HepG2 (cell line): ENCODE measurements at regions not wholly inside any gene's neighbourhood (a gene's known extent, or its start where the extent isn't known, plus 50 kb on each side); places are given as distances from the start of the nearest gene placed in this dataset.
A peak's percentile ranks its signal among the peaks of the same experiment; 100 is the strongest.

Experiments used
- ATAC-seq: fragments of 200-7000 bp; cut with Tn5 transposase; 3 replicates; pipeline ENCODE4 v1.9.1; 2020; ENCODE audit warnings: mild to moderate bottlenecking, moderate library complexity
- BruUV-seq: library from RNA; stranded (reverse); fragments of 400-500 nt; replicated peaks from 2 replicates; lab custom pipeline; 2021; lab: Mats Ljungman, UMichigan
- CTCF ChIA-PET: fragments of 300-600 bp; formaldehyde crosslinking; extraction: SDS; loops from one replicate; lab custom pipeline; 2021; ENCODE audit warnings: low total read pairs, inconsistent platforms, low intra/inter-chr PET ratio; lab: Yijun Ruan, JAX
- POLR2A ChIA-PET: fragments of 350-600 bp; sonication (Branson Sonifier 250); formaldehyde crosslinking; loops from one replicate; lab custom pipeline; 2020; ENCODE audit warnings: antibody characterized with exemption, inconsistent platforms; lab: Yijun Ruan, JAX
- DNase-seq: peaks from one replicate; pipeline ENCODE4 v3.0.0-alpha.2; 2015; ENCODE audit warnings: low spot score
- FAIRE-seq: peaks from 3 replicates; lab custom pipeline; 2011; peaks lifted over from hg19 to GRCh38; lab: Jason Lieb, UNC
- H2AFZ ChIP-seq: one replicate; pipeline ENCODE4 v1.6.1; 2011; ENCODE audit warnings: low read length, inconsistent platforms
- H3K27ac ChIP-seq: fragments of 300-600 bp; 3 replicates; pipeline ENCODE4 v1.8.0; 2011; ENCODE audit warnings: mixed run types, mild to moderate bottlenecking, mixed read lengths, low read length, inconsistent platforms; ENCODE audit not compliant: insufficient read depth; ENCODE audit errors: extremely low read length
- H3K27me3 ChIP-seq, 2 experiments: fragments of 200-600 bp in 1 of 2; 2 replicates in 1 of 2; 3 replicates in 1 of 2; pipeline versions ENCODE4 v1.6.0 to v1.8.0; 2011; ENCODE audit warnings: low read length in 2 of 2, mild to moderate bottlenecking in 2 of 2, moderate library complexity in 2 of 2, inconsistent platforms in 1 of 2; ENCODE audit not compliant: insufficient read depth in 2 of 2, control insufficient read depth in 1 of 2
- H3K36me3 ChIP-seq, 2 experiments: fragments of 200-600 bp in 1 of 2; replicated peaks in 1 of 2; 2 replicates in 1 of 2; 3 replicates in 1 of 2; pipeline versions ENCODE4 v1.5.1 to v1.8.0; 2011; ENCODE audit warnings: low read length in 2 of 2, inconsistent platforms in 1 of 2; ENCODE audit not compliant: insufficient read depth in 2 of 2, control insufficient read depth in 1 of 2
- H3K4me1 ChIP-seq: 2 replicates; pipeline ENCODE4 v1.5.1; 2012; ENCODE audit warnings: low read length, inconsistent platforms; ENCODE audit not compliant: insufficient read depth
- H3K4me2 ChIP-seq: 2 replicates; pipeline ENCODE4 v1.6.0; 2011; ENCODE audit warnings: low read depth, low read length, inconsistent platforms
- H3K4me3 ChIP-seq, 3 experiments: fragments of 200-600 bp in 1 of 3; sonication (generic), shearing (Covaris generic) in 1 of 3; replicated peaks in 1 of 3; 2 replicates each; pipeline ENCODE4 v1.5.1; 2011 to 2016; ENCODE audit warnings: low read length in 3 of 3, inconsistent platforms in 2 of 3, low read depth in 2 of 3, mild to moderate bottlenecking in 2 of 3, control low read depth in 1 of 3, mixed read lengths in 1 of 3; ENCODE audit not compliant: insufficient read depth in 1 of 3
- H3K79me2 ChIP-seq: one replicate; pipeline ENCODE4 v1.6.1; 2011; ENCODE audit warnings: low read length, inconsistent platforms; ENCODE audit not compliant: insufficient read depth
- H3K9ac ChIP-seq: 2 replicates; pipeline ENCODE4 v1.6.0; 2011; ENCODE audit warnings: mild to moderate bottlenecking, low read depth, low read length, inconsistent platforms; ENCODE audit not compliant: insufficient read depth
- H3K9me3 ChIP-seq: 2 replicates; pipeline ENCODE4 v1.5.1; 2012; ENCODE audit warnings: mild to moderate bottlenecking, low read length
- H4K20me1 ChIP-seq: 2 replicates; pipeline ENCODE4 v1.6.0; 2011; ENCODE audit warnings: inconsistent platforms, mild to moderate bottlenecking, low read length, moderate library complexity; ENCODE audit not compliant: insufficient read depth
- ATF1 ChIP-seq: IDR thresholded peaks from 2 replicates; pipeline ENCODE4 v1.6.1; 2016; ENCODE audit warnings: mild to moderate bottlenecking, control low read depth
- HMG20B ChIP-seq: conservative IDR thresholded peaks from 2 replicates; pipeline ENCODE4 v1.6.1; 2016; ENCODE audit warnings: missing genetic modification reagents, missing compliant biosample characterization
- MED1 ChIP-seq: sonication (generic); formaldehyde crosslinking; IDR thresholded peaks from 2 replicates; pipeline ENCODE4 v1.4.0; 2020; ENCODE audit warnings: missing genetic modification reagents
- NFE2L2 ChIP-seq: fragments of 150-350 bp; IDR thresholded peaks from 2 replicates; pipeline ENCODE4 v1.6.1; 2014; ENCODE audit warnings: low read length
- NFIB ChIP-seq: sonication (generic); formaldehyde crosslinking; IDR thresholded peaks from 2 replicates; pipeline ENCODE4 v1.9.0; 2021; ENCODE audit warnings: missing genetic modification reagents, mild to moderate bottlenecking, borderline replicate concordance
- PLRG1 ChIP-seq: fragments of 450-650 bp; conservative IDR thresholded peaks from 2 replicates; pipeline ENCODE4 v1.6.1; 2016
- POLR2AphosphoS5 ChIP-seq: IDR thresholded peaks from 2 replicates; pipeline ENCODE4 v1.6.1; 2012; ENCODE audit warnings: low read depth, low read length
- PRPF4 ChIP-seq: fragments of 200-400 bp; formaldehyde crosslinking; IDR thresholded peaks from 2 replicates; pipeline ENCODE4 v1.6.1; 2016; ENCODE audit warnings: low read length, low read depth; ENCODE audit not compliant: poor library complexity, severe bottlenecking
- TAF15 ChIP-seq: fragments of 200-400 bp; formaldehyde crosslinking; IDR thresholded peaks from one replicate; pipeline ENCODE4 v1.6.1; 2018; ENCODE audit warnings: mild to moderate bottlenecking, low read depth, low read length; ENCODE audit not compliant: poor library complexity, severe bottlenecking
- TSC22D2 ChIP-seq: sonication (generic); formaldehyde crosslinking; IDR thresholded peaks from 2 replicates; pipeline ENCODE4 v1.5.1; 2020; ENCODE audit warnings: missing genetic modification reagents, mild to moderate bottlenecking, borderline replicate concordance
- ZMYM2 ChIP-seq: sonication (generic); formaldehyde crosslinking; IDR thresholded peaks from 2 replicates; pipeline ENCODE4 v1.8.0; 2022; ENCODE audit warnings: mild to moderate bottlenecking, missing genetic modification reagents
- ZMYM3 ChIP-seq: sonication (generic); formaldehyde crosslinking; IDR thresholded peaks from 2 replicates; pipeline ENCODE4 v1.5.1; 2020; ENCODE audit warnings: mild to moderate bottlenecking, missing genetic modification reagents
- ZNF878 ChIP-seq: sonication (generic); formaldehyde crosslinking; IDR thresholded peaks from 2 replicates; pipeline ENCODE4 v1.8.1; 2023; ENCODE audit warnings: mild to moderate bottlenecking, missing genetic modification reagents, moderate library complexity
- WGBS: methylation state at CpG from one replicate; pipeline ENCODE4 v1.1.6; 2017; ENCODE audit warnings: low lambda C conversion rate; 5-methylcytosine and 5-hydroxymethylcytosine counted together
- in situ Hi-C: cut with HindIII; loops from 2 replicates; pipeline ENCODE4 v1.10.0; 2017; ENCODE audit warnings: low pct_unique_long_range_greater_than_20kb; ENCODE audit not compliant: extremely low pct_ligation_motif_present
- intact Hi-C: fragments of 100-400 bp; cut with micrococcal nuclease; formaldehyde crosslinking; loops from one replicate; pipeline ENCODE4 v1.10.0; 2022; ENCODE audit not compliant: unreplicated experiment
- TF ChIP-seq, protein P1 (sequence below): sonication (generic); formaldehyde crosslinking; IDR thresholded peaks from 2 replicates; pipeline ENCODE4 v1.8.1; 2023; ENCODE audit warnings: mild to moderate bottlenecking, moderate library complexity, missing genetic modification reagents
- TF ChIP-seq, protein P2 (sequence below): sonication (generic); formaldehyde crosslinking; IDR thresholded peaks from 2 replicates; pipeline ENCODE4 v1.4.0; 2020; ENCODE audit warnings: missing genetic modification reagents

DNA sequence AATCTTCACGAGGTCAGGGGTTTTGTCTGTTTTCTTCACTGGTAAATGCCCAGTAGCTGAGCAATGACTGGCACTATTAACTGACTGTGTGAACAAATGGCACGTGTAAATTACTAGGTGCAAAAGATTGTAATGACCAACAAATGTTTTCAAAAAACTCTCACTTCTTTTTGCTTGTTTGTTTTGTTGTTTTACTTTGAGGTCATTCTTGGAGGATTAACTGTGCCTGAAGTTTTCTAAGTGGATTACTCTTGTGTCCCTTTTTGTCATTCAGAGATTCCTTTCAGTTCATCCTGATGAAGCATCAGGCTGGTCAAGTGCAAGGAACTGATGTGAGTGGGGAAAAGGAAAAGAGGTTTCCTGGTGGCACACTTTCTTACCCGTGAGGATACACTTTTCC is 74.4 kb upstream of the PPP1R3C start:
- H3K9ac ChIP-seq, result no peak overlapping the region
- H3K9me3 ChIP-seq, result no peaks in the 10 kb centered on the region
- H2AFZ ChIP-seq, result no peak overlapping the region
- CTCF ChIA-PET, result no interaction called here
- no TSS peak for BruUV-seq
- no peak overlapping the region for H3K4me3 ChIP-seq
- TF ChIP-seq HMG20B, result no peak
- TF ChIP-seq ZNF878 (CRISPR knock-in tag), result no peak
- TF ChIP-seq NFE2L2, result 0 out of 2 replicates have a peak, but pooled peaks have one; percentile 20
- WGBS, result 59% methylated on average over 3 of the region's 3 CpGs
- in situ Hi-C loops, result no loop called here
- DNase-seq (no peak), ATAC-seq (no peak), FAIRE-seq (no peak)
- no peaks in the 10 kb centered on the region for H3K79me2 ChIP-seq
- no peak overlapping the region for H3K4me2 ChIP-seq
- no peaks in the 10 kb centered on the region for H3K36me3 ChIP-seq
- intact Hi-C loops, result no loop called here
- peaks cover 27% of the 10 kb centered on the region for H3K4me1 ChIP-seq
- POLR2A ChIA-PET, result no interaction called here
- no peak overlapping the region for H3K27ac ChIP-seq
- H3K27me3 ChIP-seq, result no peaks in the 10 kb centered on the region; a peak in 1 of 5 replicates
- no peaks in the 10 kb centered on the region for H4K20me1 ChIP-seq

DNA sequence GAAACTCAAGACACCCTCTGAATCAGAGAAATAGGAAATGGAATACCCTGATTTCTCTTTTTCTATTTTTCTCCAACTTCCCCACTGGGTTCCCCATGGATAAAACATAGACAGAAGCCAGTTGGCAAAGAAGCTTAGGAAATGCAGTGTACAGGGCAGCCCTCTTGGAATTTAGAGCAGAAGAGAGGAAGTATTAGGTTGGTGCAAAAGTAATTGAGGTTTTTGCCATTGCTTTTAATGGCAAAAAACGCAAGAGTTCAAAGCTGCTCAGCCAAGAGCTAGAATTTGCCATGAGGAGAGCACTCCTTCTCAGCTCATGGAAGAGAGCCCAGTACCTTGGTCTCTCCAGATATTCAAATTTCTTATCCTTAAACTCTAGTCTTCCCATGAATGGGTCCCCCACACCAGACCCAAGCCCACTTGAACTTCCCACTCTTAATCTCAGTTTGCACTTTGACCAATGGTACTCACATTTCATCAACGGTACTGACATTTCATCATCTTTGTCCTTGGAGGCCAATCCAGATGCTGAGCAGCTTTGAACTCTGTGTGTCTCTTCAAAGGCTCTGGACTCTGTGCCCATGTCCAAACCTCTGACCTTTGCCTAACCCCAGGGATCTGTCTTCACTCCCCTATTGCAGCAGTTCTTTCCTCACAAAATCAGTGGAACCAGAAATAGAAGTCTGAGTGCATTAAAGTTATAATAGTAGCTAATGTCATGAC is 73.2 kb upstream of the PPP1R3C start:
- ChIA-PET CTCF (no interaction called here), POLR2A (no interaction called here)
- Histone ChIP-seq H2AFZ (no peak overlapping the region), H3K27me3 (peaks cover 0 to 5% of the 10 kb centered on the region in 2 experiments; a peak in 2 of 5 replicates), H3K79me2 (no peaks in the 10 kb centered on the region), H4K20me1 (no peaks in the 10 kb centered on the region), H3K27ac (no peak overlapping the region), H3K4me3 (no peak overlapping the region), H3K4me1 (peaks cover 29% of the 10 kb centered on the region), H3K9ac (no peak overlapping the region), H3K4me2 (no peak overlapping the region), H3K36me3 (no peaks in the 10 kb centered on the region), H3K9me3 (no peaks in the 10 kb centered on the region)
- FAIRE-seq (peak; percentile 85), DNase-seq (peak; percentile 53), ATAC-seq (peak; percentile 79)
- intact Hi-C loops, result no loop called here
- BruUV-seq, result no TSS peak
- in situ Hi-C loops, result no loop called here
- WGBS, result 34% methylated on average over 2 of the region's 2 CpGs
- TF ChIP-seq ATF1 (no peak; the same call in 1 of the 2 replicates), ZMYM3 (CRISPR knock-in tag) (peak; percentile 49; the same call in 1 of the 2 replicates), PLRG1 (no peak), MED1 (CRISPR knock-in tag) (peak; percentile 61), ZMYM2 (CRISPR knock-in tag) (peak; percentile 85), PRPF4 (no peak), TAF15 (no peak), TSC22D2 (CRISPR knock-in tag) (no peak), POLR2AphosphoS5 (no peak), NFIB (CRISPR knock-in tag) (no peak)
- TF ChIP-seq, protein P1, sequence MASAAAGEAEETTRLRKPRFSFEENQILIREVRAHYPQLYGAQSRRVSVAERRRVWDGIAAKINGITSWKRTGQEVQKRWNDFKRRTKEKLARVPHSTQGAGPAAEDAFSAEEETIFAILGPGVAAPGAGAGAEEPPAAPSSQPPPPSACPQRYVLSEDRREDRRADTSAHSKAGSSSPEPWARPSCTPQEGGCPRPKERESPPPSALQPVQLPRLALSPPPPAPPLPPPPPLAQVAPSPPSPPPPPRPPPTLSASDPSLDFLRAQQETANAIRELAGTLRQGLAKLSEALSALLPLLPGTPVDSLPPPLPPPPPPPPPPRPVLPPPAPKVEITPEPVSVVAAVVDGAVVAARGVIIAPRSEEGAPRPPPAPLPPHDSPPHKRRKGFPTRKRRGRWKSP (CRISPR knock-in tag), result no peak
- TF ChIP-seq, protein P2, sequence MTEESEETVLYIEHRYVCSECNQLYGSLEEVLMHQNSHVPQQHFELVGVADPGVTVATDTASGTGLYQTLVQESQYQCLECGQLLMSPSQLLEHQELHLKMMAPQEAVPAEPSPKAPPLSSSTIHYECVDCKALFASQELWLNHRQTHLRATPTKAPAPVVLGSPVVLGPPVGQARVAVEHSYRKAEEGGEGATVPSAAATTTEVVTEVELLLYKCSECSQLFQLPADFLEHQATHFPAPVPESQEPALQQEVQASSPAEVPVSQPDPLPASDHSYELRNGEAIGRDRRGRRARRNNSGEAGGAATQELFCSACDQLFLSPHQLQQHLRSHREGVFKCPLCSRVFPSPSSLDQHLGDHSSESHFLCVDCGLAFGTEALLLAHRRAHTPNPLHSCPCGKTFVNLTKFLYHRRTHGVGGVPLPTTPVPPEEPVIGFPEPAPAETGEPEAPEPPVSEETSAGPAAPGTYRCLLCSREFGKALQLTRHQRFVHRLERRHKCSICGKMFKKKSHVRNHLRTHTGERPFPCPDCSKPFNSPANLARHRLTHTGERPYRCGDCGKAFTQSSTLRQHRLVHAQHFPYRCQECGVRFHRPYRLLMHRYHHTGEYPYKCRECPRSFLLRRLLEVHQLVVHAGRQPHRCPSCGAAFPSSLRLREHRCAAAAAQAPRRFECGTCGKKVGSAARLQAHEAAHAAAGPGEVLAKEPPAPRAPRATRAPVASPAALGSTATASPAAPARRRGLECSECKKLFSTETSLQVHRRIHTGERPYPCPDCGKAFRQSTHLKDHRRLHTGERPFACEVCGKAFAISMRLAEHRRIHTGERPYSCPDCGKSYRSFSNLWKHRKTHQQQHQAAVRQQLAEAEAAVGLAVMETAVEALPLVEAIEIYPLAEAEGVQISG (CRISPR knock-in tag), result 0 out of 2 replicates have a peak, but pooled peaks have one; percentile 20
